GM12875 (cell line): ENCODE measurements at regions not wholly inside any gene's neighbourhood (a gene's known extent, or its start where the extent isn't known, plus 50 kb on each side); places are given as distances from the start of the nearest gene placed in this dataset.

Experiments
- H3K4me3 ChIP-seq: one replicate; pipeline ENCODE4 v1.5.1; 2011; ENCODE audit warnings: low read depth, low read length, control low read depth
- CTCF ChIP-seq: IDR thresholded peaks from 2 replicates; pipeline ENCODE4 v1.5.1; 2011; ENCODE audit warnings: low read depth, mild to moderate bottlenecking, control low read depth, inconsistent platforms, low read length, moderate library complexity, borderline replicate concordance; ENCODE audit not compliant: insufficient read depth

DNA sequence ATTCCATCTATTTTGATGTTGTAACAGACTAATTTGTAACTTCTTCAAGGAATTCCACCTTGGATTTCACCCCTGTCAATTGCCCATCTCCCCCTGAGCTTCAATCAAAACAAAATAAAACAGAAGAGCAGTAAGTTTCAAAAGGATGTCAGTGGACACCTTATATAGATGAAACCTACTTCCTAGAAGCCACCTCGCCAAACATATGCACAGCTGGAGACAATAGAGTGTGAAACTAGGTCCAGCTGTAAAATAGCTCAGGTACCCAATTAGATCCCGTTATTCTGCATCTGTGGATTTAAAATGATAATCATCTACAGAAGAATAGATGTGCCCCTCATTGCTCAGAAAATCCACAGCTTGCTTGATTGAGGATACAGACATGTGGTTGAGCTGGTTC lies 598.6 kb downstream of the SH2D4B start:
- TF ChIP-seq CTCF, result no peak

GRCh38 chr10:81145975-81146374 lies 608.3 kb downstream of the SH2D4B start:
- TF ChIP-seq CTCF, result no peak
- H3K4me3 ChIP-seq, result no peak overlapping the region

More for the DNA sequence above, 598.6 kb downstream of the SH2D4B start:
- H3K4me3 ChIP-seq, result no peak overlapping the region

DNA sequence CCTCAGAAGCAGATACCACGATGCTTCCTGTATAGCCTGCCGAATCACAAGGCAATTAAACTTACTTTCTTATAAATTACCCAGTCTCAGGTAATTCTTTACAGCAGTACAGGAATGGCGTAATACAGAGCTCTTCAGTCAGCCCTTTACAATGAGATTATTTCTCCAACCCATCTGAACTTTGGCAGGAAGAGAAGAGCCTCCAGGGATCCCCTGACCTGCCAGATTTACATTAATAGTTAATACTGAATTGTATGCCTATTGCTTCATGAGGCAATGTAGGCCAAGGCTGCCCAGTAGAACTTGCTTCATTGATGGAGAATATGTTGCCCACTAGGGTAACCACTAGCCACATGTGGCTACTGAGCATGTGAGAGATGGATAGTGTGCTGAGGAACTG lies 608.7 kb downstream of the SH2D4B start:
- no peak for TF ChIP-seq CTCF
- no peak overlapping the region for H3K4me3 ChIP-seq

- TF ChIP-seq CTCF, result no peak
- no peak overlapping the region for H3K4me3 ChIP-seq
These were observed 615.0 kb downstream of the SH2D4B start for GRCh38 chr10:81152656-81153055.

DNA sequence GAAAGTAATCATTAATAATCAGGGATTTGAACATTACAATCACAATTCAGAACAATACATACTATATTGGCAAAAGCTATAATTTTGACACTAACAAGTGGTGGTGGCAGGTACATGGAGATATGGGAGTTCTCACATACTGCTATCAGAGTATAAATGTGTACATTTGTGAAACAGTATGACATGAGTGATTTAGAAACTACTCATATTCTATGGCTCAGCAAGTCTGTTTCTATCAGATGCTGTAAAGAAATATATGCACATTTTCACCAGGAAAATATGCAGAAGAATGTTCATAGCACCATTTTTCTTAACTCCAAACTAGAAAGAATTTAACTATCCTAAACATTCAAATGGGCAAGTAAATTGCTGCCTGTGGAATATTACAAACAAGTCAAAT lies 620.0 kb downstream of the SH2D4B start:
- TF ChIP-seq CTCF, result no peak
- H3K4me3 ChIP-seq, result no peak overlapping the region

GRCh38 chr10:81177651-81178244 lies 640.0 kb downstream of the SH2D4B start:
- no peak for TF ChIP-seq CTCF
- no peak overlapping the region for H3K4me3 ChIP-seq

DNA sequence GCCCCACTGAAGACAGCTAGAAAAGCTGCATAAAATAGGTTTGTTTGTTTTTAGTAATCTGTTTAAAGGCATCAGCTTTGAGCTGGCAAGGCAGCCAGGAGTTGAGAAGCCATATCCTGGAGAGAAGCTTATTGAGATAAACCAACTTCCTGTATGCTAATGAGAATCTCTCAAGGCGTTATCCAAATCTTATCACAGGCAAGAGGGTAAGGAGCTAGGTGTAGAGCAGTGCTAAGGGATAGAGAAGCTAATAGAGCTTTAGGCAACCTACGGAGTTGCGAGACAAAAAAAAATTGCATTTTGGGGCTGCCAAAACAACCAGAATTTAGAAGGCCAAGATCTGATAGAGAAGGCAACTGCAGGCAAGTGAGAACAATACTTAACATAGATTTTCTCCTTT lies 641.6 kb downstream of the SH2D4B start:
- TF ChIP-seq CTCF, result no peak
- H3K4me3 ChIP-seq, result no peak overlapping the region
